GM21529 (cell line): ENCODE measurements at regions not wholly inside any gene's neighbourhood (a gene's known extent, or its start where the extent isn't known, plus 50 kb on each side); places are given as distances from the start of the nearest gene placed in this dataset.
"Not testable (repeated sequence)": the region's sequence is repeated elsewhere in the genome, so short reads cannot be mapped to it uniquely, and the experiment has no call there.

Experiments
- ATAC-seq: cut with Tn5 transposase; IDR thresholded peaks from one replicate; pipeline ENCODE4 v1.9.1; 2021; ENCODE audit not compliant: unreplicated experiment

DNA sequence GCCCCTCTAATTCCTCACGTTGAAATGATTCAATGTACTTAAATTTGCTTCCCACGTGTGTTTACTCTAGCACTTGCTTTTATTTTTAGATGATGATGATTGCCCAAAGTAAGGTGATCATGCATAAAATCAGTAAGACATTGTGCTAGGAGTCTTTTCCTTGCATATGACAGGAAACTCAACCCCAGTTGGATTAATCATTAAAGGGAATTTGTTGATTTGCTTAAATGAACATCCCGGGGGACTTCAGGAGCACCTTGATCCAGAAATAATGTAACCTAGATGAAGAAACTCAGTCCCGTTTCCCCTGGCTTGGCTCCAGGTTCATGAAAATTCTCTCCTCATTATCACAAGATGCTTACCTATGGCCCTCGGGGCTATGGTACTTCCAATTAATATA, 106.1 kb upstream of the STC2 start:
- ATAC-seq, result no peak

GRCh38 chr5:173430394-173430793, 102.2 kb upstream of the STC2 start:
- ATAC-seq, result no peak

GRCh38 chr5:173429489-173430150, 101.4 kb upstream of the STC2 start:
- no peak for ATAC-seq

- no peak for ATAC-seq
Observed at GRCh38 chr5:173423452-173424117, 95.4 kb upstream of the STC2 start.

GRCh38 chr5:173420108-173420507, 91.9 kb upstream of the STC2 start:
- no peak for ATAC-seq

- ATAC-seq, result no peak
Observed at GRCh38 chr5:173413471-173413982, 85.3 kb upstream of the STC2 start.

GRCh38 chr5:173412566-173412965, 84.4 kb upstream of the STC2 start:
- ATAC-seq, result no peak

DNA sequence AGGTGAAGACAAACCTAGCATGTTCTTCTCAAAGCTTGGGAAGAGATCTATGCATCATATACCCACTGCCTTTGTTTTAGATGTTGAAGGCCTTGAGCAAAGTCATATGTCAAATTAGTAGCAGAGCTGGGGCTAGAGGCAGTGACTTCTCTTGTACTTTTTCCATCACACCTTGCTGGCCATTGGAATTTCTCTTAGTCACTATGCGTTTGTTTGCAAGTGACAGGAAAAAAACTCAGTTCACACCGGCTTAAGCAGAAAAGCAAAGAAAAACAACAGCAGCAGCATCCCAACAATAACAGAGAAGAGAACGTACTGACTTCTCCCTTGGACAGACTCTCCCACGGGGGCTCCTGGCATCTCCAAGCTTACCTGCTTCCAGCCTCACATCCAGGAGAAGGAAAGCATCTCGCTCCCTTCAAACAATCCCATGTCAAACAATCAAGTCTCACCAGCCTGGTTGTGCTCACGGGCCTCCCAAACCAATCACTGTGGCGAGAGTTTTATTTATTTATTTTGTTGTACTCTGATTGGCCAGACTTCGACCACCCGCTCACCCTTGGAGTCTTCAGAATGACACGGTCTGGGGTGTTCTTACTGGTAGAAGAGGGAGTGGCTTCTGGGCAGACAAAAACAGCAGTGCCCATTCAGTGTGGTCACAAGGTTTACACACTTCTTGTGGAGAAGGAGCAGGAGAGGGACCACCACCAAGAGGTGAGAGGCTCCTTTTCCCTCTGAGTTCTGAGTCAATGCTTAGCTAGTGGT, 83.8 kb upstream of the STC2 start:
- ATAC-seq, result no peak

- no peak for ATAC-seq
Observed at GRCh38 chr5:173410459-173411233, 82.4 kb upstream of the STC2 start.

- no peak for ATAC-seq
Observed at GRCh38 chr5:173408946-173409345, 80.7 kb upstream of the STC2 start.

GRCh38 chr5:173399851-173400250, 71.6 kb upstream of the STC2 start:
- ATAC-seq, result no peak

DNA sequence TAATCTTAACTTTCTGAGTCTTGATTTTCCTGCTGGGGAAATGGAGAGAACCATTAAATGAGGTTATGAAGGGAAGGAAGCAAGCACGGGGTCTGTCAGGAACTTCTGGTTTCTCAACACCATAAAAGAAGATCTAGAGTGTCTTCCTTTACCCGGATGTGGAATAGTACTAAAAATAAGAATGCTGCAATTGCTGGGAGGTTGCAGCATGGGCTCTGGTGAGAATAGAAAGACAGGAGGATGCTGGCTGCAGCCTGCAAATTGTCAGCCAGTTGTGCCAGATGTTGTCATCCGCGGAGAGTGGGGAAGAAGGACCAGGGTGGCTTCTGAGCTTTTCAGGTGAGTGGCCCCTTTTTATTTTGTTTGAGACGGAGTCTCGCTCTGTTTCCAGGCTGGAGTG, 69.3 kb upstream of the STC2 start:
- no peak for ATAC-seq

- no peak for ATAC-seq
Observed at GRCh38 chr5:173396311-173396993, 68.2 kb upstream of the STC2 start.

- no peak for ATAC-seq
Observed at GRCh38 chr5:173395933-173396308, 67.7 kb upstream of the STC2 start.

- ATAC-seq, result no peak
Observed at GRCh38 chr5:173395257-173395932, 67.2 kb upstream of the STC2 start.

DNA sequence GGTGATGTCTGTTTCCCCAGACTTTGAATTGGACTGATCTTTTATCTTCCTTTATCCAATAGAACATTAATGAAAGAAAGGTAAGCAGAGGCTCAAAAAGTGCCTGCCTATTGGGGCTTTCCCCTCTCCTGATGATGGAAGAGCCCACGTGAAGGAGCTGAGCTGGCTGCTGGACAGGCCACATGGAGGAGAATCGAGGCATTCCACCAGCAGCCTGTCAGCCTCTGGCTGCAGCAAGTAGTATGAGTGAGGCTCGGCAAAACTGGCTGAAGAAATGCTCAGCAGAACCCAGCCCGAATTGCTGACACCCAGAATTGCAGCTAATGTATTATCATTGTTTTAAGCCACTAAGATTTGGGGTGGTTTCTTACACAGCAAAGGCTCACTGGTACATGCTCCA, 66.5 kb upstream of the STC2 start:
- ATAC-seq, result no peak

DNA sequence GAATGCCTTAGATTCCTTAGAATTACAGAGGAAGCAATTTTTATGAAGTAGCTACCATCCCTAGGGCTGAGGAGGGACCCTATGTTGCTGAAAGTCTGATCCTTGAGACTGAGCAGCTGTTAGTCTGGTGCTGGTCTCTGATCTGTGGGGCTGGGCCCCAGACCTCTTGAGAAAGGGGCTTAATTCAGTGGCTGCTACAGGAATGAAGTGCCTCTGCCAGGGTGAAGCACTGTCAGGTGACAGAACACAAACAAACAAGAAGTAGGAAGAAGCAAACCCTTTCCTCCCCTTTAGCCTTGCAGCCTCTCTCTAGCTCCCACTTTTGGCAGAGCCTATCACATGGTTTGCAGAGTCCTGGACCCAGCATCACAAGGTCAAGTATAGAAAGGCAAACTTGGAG, 64.0 kb upstream of the STC2 start:
- ATAC-seq, result no peak

DNA sequence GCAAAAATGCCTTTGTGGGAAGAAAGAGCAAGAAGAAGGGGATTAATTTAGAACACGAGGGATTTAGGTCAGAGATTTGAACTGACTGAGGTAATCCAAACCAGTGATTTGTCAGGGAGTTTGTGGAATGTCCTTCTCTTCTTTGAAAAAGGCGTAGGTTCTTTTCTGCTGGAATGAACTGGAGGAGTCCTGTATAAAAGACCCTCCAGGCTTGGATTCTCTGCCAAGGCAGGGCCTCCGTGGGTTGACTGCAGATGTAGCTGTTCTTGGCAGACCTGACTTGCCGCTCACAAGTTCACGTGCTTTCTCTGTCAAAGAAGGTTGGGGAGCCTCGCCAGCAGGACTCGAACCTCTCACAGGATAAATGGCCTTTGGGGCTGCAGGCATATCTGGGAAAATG, 62.8 kb upstream of the STC2 start:
- ATAC-seq, result no peak

DNA sequence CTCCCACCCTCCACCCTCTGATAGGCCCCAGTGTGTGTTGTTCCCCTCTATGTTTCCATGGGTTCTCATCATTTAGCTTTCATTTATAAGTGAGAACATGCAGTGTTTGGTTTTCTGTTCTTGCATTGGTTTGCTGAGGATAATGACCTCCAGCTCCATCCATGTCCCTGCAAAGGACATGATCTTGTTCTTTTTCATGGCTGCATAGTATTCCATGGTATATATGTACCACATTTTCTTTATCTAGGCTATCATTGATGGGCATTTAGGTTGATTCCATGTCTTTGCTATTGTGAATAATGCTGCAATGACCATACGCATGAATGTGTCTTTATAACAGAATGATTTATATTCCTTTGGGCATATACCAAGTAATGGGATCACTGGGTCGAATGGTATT, 59.1 kb upstream of the STC2 start:
- not testable (repeated sequence) for ATAC-seq

GRCh38 chr5:173385832-173386360, 57.7 kb upstream of the STC2 start:
- no peak for ATAC-seq
